ENCODE measurements at regions not wholly inside any gene's neighbourhood (a gene's known extent, or its start where the extent isn't known, plus 50 kb on each side); places are given as distances from the start of the nearest gene placed in this dataset.
A peak's percentile ranks its signal among the peaks of the same experiment; 100 is the strongest.
"Not testable (repeated sequence)": the region's sequence is repeated elsewhere in the genome, so short reads cannot be mapped to it uniquely, and the experiment has no call there.

GRCh38 chr9:38938637-38939036 lies 218.7 kb upstream of the FAM240B start:
- WGBS (ENCODE audit: extremely low coverage, insufficient coverage, low lambda C conversion rate) = no CpG with 5 or more reads among the region's 4 CpGs

GRCh38 chr9:38927970-38928369 lies 208.0 kb upstream of the FAM240B start:
- not testable (repeated sequence) for H3K4me2 ChIP-seq (ENCODE audit: low read length); H3K18ac ChIP-seq (ENCODE audit: low read length); H2BK120ac ChIP-seq (ENCODE audit: low read depth, low read length); H3K36me3 ChIP-seq (ENCODE audit: control insufficient read depth, insufficient read depth, low read length); H3K79me2 ChIP-seq (ENCODE audit: control insufficient read depth, insufficient read depth, low read length); H2BK5ac ChIP-seq (ENCODE audit: low read length); H4K5ac ChIP-seq (ENCODE audit: low read length); H3K4me1 ChIP-seq (ENCODE audit: control insufficient read depth, low read depth, low read length); H3K56ac ChIP-seq (ENCODE audit: low read length); H2BK15ac ChIP-seq (replicated peaks; ENCODE audit: low read depth); H3K9ac ChIP-seq (ENCODE audit: low read length); H4K8ac ChIP-seq (ENCODE audit: low read depth, low read length); H3K23ac ChIP-seq (ENCODE audit: low read length); H3K4me3 ChIP-seq (ENCODE audit: low read length); H3K79me1 ChIP-seq (ENCODE audit: low read length); H3K27ac ChIP-seq (ENCODE audit: low read depth, low read length); H2AK5ac ChIP-seq (ENCODE audit: low read length); H3K27me3 ChIP-seq (ENCODE audit: insufficient read depth, low read length, poor library complexity); H3K4ac ChIP-seq (ENCODE audit: low read depth, low read length); DNase-seq
- no CpG with 5 or more reads among the region's 4 CpGs for WGBS (ENCODE audit: extremely low coverage, insufficient coverage, low lambda C conversion rate)

More at GRCh38 chr9:38938637-38939036, 218.7 kb upstream of the FAM240B start:
- H3K9ac ChIP-seq (ENCODE audit: low read length); H4K8ac ChIP-seq (ENCODE audit: low read depth, low read length); H3K4me1 ChIP-seq (ENCODE audit: control insufficient read depth, low read depth, low read length); H2AK5ac ChIP-seq (ENCODE audit: low read length); H3K36me3 ChIP-seq (ENCODE audit: control insufficient read depth, insufficient read depth, low read length); H2BK5ac ChIP-seq (ENCODE audit: low read length); H4K5ac ChIP-seq (ENCODE audit: low read length); H3K18ac ChIP-seq (ENCODE audit: low read length); H3K27me3 ChIP-seq (ENCODE audit: insufficient read depth, low read length, poor library complexity); H3K4me3 ChIP-seq (ENCODE audit: low read length); H2BK120ac ChIP-seq (ENCODE audit: low read depth, low read length); H3K79me1 ChIP-seq (ENCODE audit: low read length); H3K23ac ChIP-seq (ENCODE audit: low read length); DNase-seq; H3K4me2 ChIP-seq (ENCODE audit: low read length); H3K4ac ChIP-seq (ENCODE audit: low read depth, low read length); H3K27ac ChIP-seq (ENCODE audit: low read depth, low read length); H3K79me2 ChIP-seq (ENCODE audit: control insufficient read depth, insufficient read depth, low read length); H2BK15ac ChIP-seq (replicated peaks; ENCODE audit: low read depth); H3K56ac ChIP-seq (ENCODE audit: low read length): not testable (repeated sequence)

GRCh38 chr9:38926565-38926964 lies 206.6 kb upstream of the FAM240B start:
- not testable (repeated sequence) for H3K9ac ChIP-seq (ENCODE audit: low read length); H3K18ac ChIP-seq (ENCODE audit: low read length); H3K23ac ChIP-seq (ENCODE audit: low read length); DNase-seq; H2BK120ac ChIP-seq (ENCODE audit: low read depth, low read length); H3K27me3 ChIP-seq (ENCODE audit: insufficient read depth, low read length, poor library complexity); H3K4me2 ChIP-seq (ENCODE audit: low read length); H3K36me3 ChIP-seq (ENCODE audit: control insufficient read depth, insufficient read depth, low read length); H3K27ac ChIP-seq (ENCODE audit: low read depth, low read length); H2AK5ac ChIP-seq (ENCODE audit: low read length); H3K79me2 ChIP-seq (ENCODE audit: control insufficient read depth, insufficient read depth, low read length); H4K8ac ChIP-seq (ENCODE audit: low read depth, low read length); H2BK15ac ChIP-seq (replicated peaks; ENCODE audit: low read depth); H3K4me3 ChIP-seq (ENCODE audit: low read length); H3K56ac ChIP-seq (ENCODE audit: low read length); H2BK5ac ChIP-seq (ENCODE audit: low read length); H4K5ac ChIP-seq (ENCODE audit: low read length); H3K79me1 ChIP-seq (ENCODE audit: low read length); H3K4me1 ChIP-seq (ENCODE audit: control insufficient read depth, low read depth, low read length); H3K4ac ChIP-seq (ENCODE audit: low read depth, low read length)
- WGBS (ENCODE audit: extremely low coverage, insufficient coverage, low lambda C conversion rate) = no CpG with 5 or more reads among the region's 3 CpGs

GRCh38 chr9:38921253-38921652 lies 201.3 kb upstream of the FAM240B start:
- not testable (repeated sequence) for H2BK5ac ChIP-seq (ENCODE audit: low read length); H2AK5ac ChIP-seq (ENCODE audit: low read length); H2BK15ac ChIP-seq (replicated peaks; ENCODE audit: low read depth); H3K4ac ChIP-seq (ENCODE audit: low read depth, low read length); H3K9ac ChIP-seq (ENCODE audit: low read length); H3K79me1 ChIP-seq (ENCODE audit: low read length); H4K5ac ChIP-seq (ENCODE audit: low read length); H3K4me3 ChIP-seq (ENCODE audit: low read length); H4K8ac ChIP-seq (ENCODE audit: low read depth, low read length); H3K56ac ChIP-seq (ENCODE audit: low read length); DNase-seq; H3K27me3 ChIP-seq (ENCODE audit: insufficient read depth, low read length, poor library complexity); H2BK120ac ChIP-seq (ENCODE audit: low read depth, low read length); H3K18ac ChIP-seq (ENCODE audit: low read length); H3K23ac ChIP-seq (ENCODE audit: low read length); H3K4me2 ChIP-seq (ENCODE audit: low read length); H3K27ac ChIP-seq (ENCODE audit: low read depth, low read length); H3K36me3 ChIP-seq (ENCODE audit: control insufficient read depth, insufficient read depth, low read length); H3K4me1 ChIP-seq (ENCODE audit: control insufficient read depth, low read depth, low read length); H3K79me2 ChIP-seq (ENCODE audit: control insufficient read depth, insufficient read depth, low read length)
- WGBS (ENCODE audit: extremely low coverage, insufficient coverage, low lambda C conversion rate) = no CpG with 5 or more reads among the region's 3 CpGs

GRCh38 chr9:38910629-38911028 lies 190.7 kb upstream of the FAM240B start:
- H3K4me1 ChIP-seq (ENCODE audit: control insufficient read depth, low read depth, low read length); H3K4me2 ChIP-seq (ENCODE audit: low read length); H3K9ac ChIP-seq (ENCODE audit: low read length); H2BK5ac ChIP-seq (ENCODE audit: low read length); H2AK5ac ChIP-seq (ENCODE audit: low read length); H3K79me1 ChIP-seq (ENCODE audit: low read length); H3K79me2 ChIP-seq (ENCODE audit: control insufficient read depth, insufficient read depth, low read length); H3K27me3 ChIP-seq (ENCODE audit: insufficient read depth, low read length, poor library complexity); H3K27ac ChIP-seq (ENCODE audit: low read depth, low read length); H3K18ac ChIP-seq (ENCODE audit: low read length); H3K4ac ChIP-seq (ENCODE audit: low read depth, low read length); H3K56ac ChIP-seq (ENCODE audit: low read length); H2BK15ac ChIP-seq (replicated peaks; ENCODE audit: low read depth); H2BK120ac ChIP-seq (ENCODE audit: low read depth, low read length); H3K36me3 ChIP-seq (ENCODE audit: control insufficient read depth, insufficient read depth, low read length); H3K23ac ChIP-seq (ENCODE audit: low read length); H4K8ac ChIP-seq (ENCODE audit: low read depth, low read length); H4K5ac ChIP-seq (ENCODE audit: low read length); H3K4me3 ChIP-seq (ENCODE audit: low read length): not testable (repeated sequence)
- DNase-seq = peak; percentile 1
- WGBS (ENCODE audit: extremely low coverage, insufficient coverage, low lambda C conversion rate) = no CpG with 5 or more reads among the region's 4 CpGs

- not testable (repeated sequence) for H3K18ac ChIP-seq (ENCODE audit: low read length); H2BK120ac ChIP-seq (ENCODE audit: low read depth, low read length); H3K23ac ChIP-seq (ENCODE audit: low read length); H3K4me1 ChIP-seq (ENCODE audit: control insufficient read depth, low read depth, low read length); H3K56ac ChIP-seq (ENCODE audit: low read length); H3K4me3 ChIP-seq (ENCODE audit: low read length); DNase-seq; H3K79me2 ChIP-seq (ENCODE audit: control insufficient read depth, insufficient read depth, low read length); H4K8ac ChIP-seq (ENCODE audit: low read depth, low read length); H3K79me1 ChIP-seq (ENCODE audit: low read length); H3K27me3 ChIP-seq (ENCODE audit: insufficient read depth, low read length, poor library complexity); H3K9ac ChIP-seq (ENCODE audit: low read length); H4K5ac ChIP-seq (ENCODE audit: low read length); H2BK5ac ChIP-seq (ENCODE audit: low read length); H3K27ac ChIP-seq (ENCODE audit: low read depth, low read length); H3K4me2 ChIP-seq (ENCODE audit: low read length); H2BK15ac ChIP-seq (replicated peaks; ENCODE audit: low read depth); H3K4ac ChIP-seq (ENCODE audit: low read depth, low read length); H3K36me3 ChIP-seq (ENCODE audit: control insufficient read depth, insufficient read depth, low read length); H2AK5ac ChIP-seq (ENCODE audit: low read length)
- no CpG with 5 or more reads among the region's 11 CpGs for WGBS (ENCODE audit: extremely low coverage, insufficient coverage, low lambda C conversion rate)
Observed at GRCh38 chr9:38904719-38905118, 184.8 kb upstream of the FAM240B start.

All from mesendoderm (in vitro differentiated cells).